ENCODE measurements at regions not wholly inside any gene's neighbourhood (a gene's known extent, or its start where the extent isn't known, plus 50 kb on each side); places are given as distances from the start of the nearest gene placed in this dataset.

GRCh38 chr3:34247401-34247800 lies 449.0 kb downstream of the PDCD6IP start:
- peak in 1 of 2 donors; percentile 21 for DNase-seq
- Histone ChIP-seq H4K12ac (ENCODE audit: low read depth, low read length) (no peak overlapping the region), H3K4ac (ENCODE audit: low read depth, low read length) (no peak overlapping the region), H3K36me3 (ENCODE audit: control insufficient read depth in 1 of 2, insufficient read depth in 2 of 2, low read length in 2 of 2) (no peaks in the 10 kb centered on the region), H2AFZ (ENCODE audit: insufficient read depth, low read length, poor library complexity) (no peak overlapping the region), H3K27me3 (ENCODE audit: insufficient read depth, low read length) (no peaks in the 10 kb centered on the region), H4K8ac (ENCODE audit: low read depth, low read length) (no peak overlapping the region), H4K91ac (ENCODE audit: low read depth, low read length) (no peak overlapping the region), H3K4me1 (ENCODE audit: control insufficient read depth in 1 of 2, insufficient read depth in 2 of 2, low read length in 2 of 2) (no peaks in the 10 kb centered on the region), H3K27ac (ENCODE audit: low read depth, low read length) (no peak overlapping the region), H3K4me2 (ENCODE audit: low read length) (no peak overlapping the region), H3K23ac (ENCODE audit: low read length) (no peak overlapping the region), H3K14ac (ENCODE audit: low read length) (no peak overlapping the region), H3K79me1 (ENCODE audit: low read length) (no peaks in the 10 kb centered on the region), H2BK12ac (ENCODE audit: low read length) (no peak overlapping the region), H3K18ac (ENCODE audit: low read length) (no peak overlapping the region), H2BK5ac (ENCODE audit: low read depth, low read length, poor library complexity) (no peak overlapping the region), H3K9me3 (ENCODE audit: insufficient read depth, low read depth, low read length) (no peaks in the 10 kb centered on the region), H3K4me3 (ENCODE audit: low read depth, low read length) (no peak overlapping the region), H2AK5ac (ENCODE audit: low read length) (no peak overlapping the region), H2BK120ac (ENCODE audit: insufficient read depth, low read length, poor library complexity) (no peak overlapping the region), H3K79me2 (ENCODE audit: control insufficient read depth, insufficient read depth, low read length, poor library complexity) (no peaks in the 10 kb centered on the region), H3K9ac (ENCODE audit: low read length) (no peak overlapping the region)
- no CpG with 5 or more reads among the region's 1 CpG for WGBS (ENCODE audit: extremely low coverage, insufficient coverage, insufficient read length)

- no peaks in the 10 kb centered on the region for H3K36me3 ChIP-seq (ENCODE audit: control insufficient read depth in 1 of 2, insufficient read depth in 2 of 2, low read length in 2 of 2)
- no peak overlapping the region for H3K18ac ChIP-seq (ENCODE audit: low read length)
- no peak overlapping the region for H2AFZ ChIP-seq (ENCODE audit: insufficient read depth, low read length, poor library complexity)
- H2BK12ac ChIP-seq (ENCODE audit: low read length) = no peak overlapping the region
- no CpG with 5 or more reads among the region's 2 CpGs for WGBS (ENCODE audit: extremely low coverage, insufficient coverage, insufficient read length)
- no peaks in the 10 kb centered on the region for H3K79me1 ChIP-seq (ENCODE audit: low read length)
- no peak for DNase-seq
- H4K8ac ChIP-seq (ENCODE audit: low read depth, low read length) = no peak overlapping the region
- no peaks in the 10 kb centered on the region for H3K27me3 ChIP-seq (ENCODE audit: insufficient read depth, low read length)
- no peaks in the 10 kb centered on the region for H3K79me2 ChIP-seq (ENCODE audit: control insufficient read depth, insufficient read depth, low read length, poor library complexity)
- H4K12ac ChIP-seq (ENCODE audit: low read depth, low read length) = no peak overlapping the region
- no peak overlapping the region for H2BK5ac ChIP-seq (ENCODE audit: low read depth, low read length, poor library complexity)
- no peaks in the 10 kb centered on the region for H3K9me3 ChIP-seq (ENCODE audit: insufficient read depth, low read depth, low read length)
- no peaks in the 10 kb centered on the region for H3K4me1 ChIP-seq (ENCODE audit: control insufficient read depth in 1 of 2, insufficient read depth in 2 of 2, low read length in 2 of 2)
- no peak overlapping the region for H3K9ac ChIP-seq (ENCODE audit: low read length)
- no peak overlapping the region for H3K27ac ChIP-seq (ENCODE audit: low read depth, low read length)
- no peak overlapping the region for H3K23ac ChIP-seq (ENCODE audit: low read length)
- H3K4me3 ChIP-seq (ENCODE audit: low read depth, low read length) = no peak overlapping the region
- H3K14ac ChIP-seq (ENCODE audit: low read length) = no peak overlapping the region
- no peak overlapping the region for H4K91ac ChIP-seq (ENCODE audit: low read depth, low read length)
- H2AK5ac ChIP-seq (ENCODE audit: low read length) = no peak overlapping the region
- H2BK120ac ChIP-seq (ENCODE audit: insufficient read depth, low read length, poor library complexity) = no peak overlapping the region
- no peak overlapping the region for H3K4me2 ChIP-seq (ENCODE audit: low read length)
- no peak overlapping the region for H3K4ac ChIP-seq (ENCODE audit: low read depth, low read length)
Observed at GRCh38 chr3:34248352-34248751, 449.9 kb downstream of the PDCD6IP start.

GRCh38 chr3:34254285-34254684 lies 455.9 kb downstream of the PDCD6IP start:
- Histone ChIP-seq H3K4me2 (ENCODE audit: low read length) (no peak overlapping the region), H2BK12ac (ENCODE audit: low read length) (no peak overlapping the region), H3K18ac (ENCODE audit: low read length) (no peak overlapping the region), H3K79me1 (ENCODE audit: low read length) (no peaks in the 10 kb centered on the region), H3K9ac (ENCODE audit: low read length) (no peak overlapping the region), H3K79me2 (ENCODE audit: control insufficient read depth, insufficient read depth, low read length, poor library complexity) (no peaks in the 10 kb centered on the region), H4K91ac (ENCODE audit: low read depth, low read length) (no peak overlapping the region), H3K4me3 (ENCODE audit: low read depth, low read length) (no peak overlapping the region), H3K4me1 (ENCODE audit: control insufficient read depth in 1 of 2, insufficient read depth in 2 of 2, low read length in 2 of 2) (no peaks in the 10 kb centered on the region), H3K9me3 (ENCODE audit: insufficient read depth, low read depth, low read length) (no peaks in the 10 kb centered on the region), H4K12ac (ENCODE audit: low read depth, low read length) (no peak overlapping the region), H2AFZ (ENCODE audit: insufficient read depth, low read length, poor library complexity) (no peak overlapping the region), H3K14ac (ENCODE audit: low read length) (no peak overlapping the region), H2AK5ac (ENCODE audit: low read length) (no peak overlapping the region), H3K23ac (ENCODE audit: low read length) (no peak overlapping the region), H3K4ac (ENCODE audit: low read depth, low read length) (no peak overlapping the region), H2BK5ac (ENCODE audit: low read depth, low read length, poor library complexity) (no peak overlapping the region), H3K36me3 (ENCODE audit: control insufficient read depth in 1 of 2, insufficient read depth in 2 of 2, low read length in 2 of 2) (no peaks in the 10 kb centered on the region), H4K8ac (ENCODE audit: low read depth, low read length) (no peak overlapping the region), H3K27me3 (ENCODE audit: insufficient read depth, low read length) (no peaks in the 10 kb centered on the region), H2BK120ac (ENCODE audit: insufficient read depth, low read length, poor library complexity) (no peak overlapping the region), H3K27ac (ENCODE audit: low read depth, low read length) (no peak overlapping the region)
- no peak for DNase-seq
- WGBS (ENCODE audit: extremely low coverage, insufficient coverage, insufficient read length) = no CpG with 5 or more reads among the region's 2 CpGs

- no peak overlapping the region for H4K8ac ChIP-seq (ENCODE audit: low read depth, low read length)
- no peak overlapping the region for H2BK5ac ChIP-seq (ENCODE audit: low read depth, low read length, poor library complexity)
- no peak overlapping the region for H3K4me2 ChIP-seq (ENCODE audit: low read length)
- WGBS (ENCODE audit: extremely low coverage, insufficient coverage, insufficient read length) = no CpG with 5 or more reads among the region's 2 CpGs
- H2AFZ ChIP-seq (ENCODE audit: insufficient read depth, low read length, poor library complexity) = no peak overlapping the region
- H2BK12ac ChIP-seq (ENCODE audit: low read length) = no peak overlapping the region
- H3K79me1 ChIP-seq (ENCODE audit: low read length) = no peaks in the 10 kb centered on the region
- no peak overlapping the region for H3K27ac ChIP-seq (ENCODE audit: low read depth, low read length)
- no peak overlapping the region for H3K4ac ChIP-seq (ENCODE audit: low read depth, low read length)
- no peaks in the 10 kb centered on the region for H3K9me3 ChIP-seq (ENCODE audit: insufficient read depth, low read depth, low read length)
- no peak overlapping the region for H3K23ac ChIP-seq (ENCODE audit: low read length)
- H2BK120ac ChIP-seq (ENCODE audit: insufficient read depth, low read length, poor library complexity) = no peak overlapping the region
- H4K12ac ChIP-seq (ENCODE audit: low read depth, low read length) = no peak overlapping the region
- H3K4me1 ChIP-seq (ENCODE audit: control insufficient read depth in 1 of 2, insufficient read depth in 2 of 2, low read length in 2 of 2) = no peaks in the 10 kb centered on the region
- no peaks in the 10 kb centered on the region for H3K79me2 ChIP-seq (ENCODE audit: control insufficient read depth, insufficient read depth, low read length, poor library complexity)
- H2AK5ac ChIP-seq (ENCODE audit: low read length) = no peak overlapping the region
- H4K91ac ChIP-seq (ENCODE audit: low read depth, low read length) = no peak overlapping the region
- H3K36me3 ChIP-seq (ENCODE audit: control insufficient read depth in 1 of 2, insufficient read depth in 2 of 2, low read length in 2 of 2) = no peaks in the 10 kb centered on the region
- no peak overlapping the region for H3K18ac ChIP-seq (ENCODE audit: low read length)
- DNase-seq = no peak
- no peaks in the 10 kb centered on the region for H3K27me3 ChIP-seq (ENCODE audit: insufficient read depth, low read length)
- no peak overlapping the region for H3K4me3 ChIP-seq (ENCODE audit: low read depth, low read length)
- no peak overlapping the region for H3K9ac ChIP-seq (ENCODE audit: low read length)
- H3K14ac ChIP-seq (ENCODE audit: low read length) = no peak overlapping the region
Observed at GRCh38 chr3:34256021-34256420, 457.6 kb downstream of the PDCD6IP start.

All from trophoblast cell (in vitro differentiated cells and primary cell).